HT1080 (cell line): ENCODE measurements at regions not wholly inside any gene's neighbourhood (a gene's known extent, or its start where the extent isn't known, plus 50 kb on each side); places are given as distances from the start of the nearest gene placed in this dataset.

Source experiments
- DNase-seq: peaks from one replicate; pipeline ENCODE4 v3.0.0-alpha.2; 2015; ENCODE audit warnings: low read depth

DNA sequence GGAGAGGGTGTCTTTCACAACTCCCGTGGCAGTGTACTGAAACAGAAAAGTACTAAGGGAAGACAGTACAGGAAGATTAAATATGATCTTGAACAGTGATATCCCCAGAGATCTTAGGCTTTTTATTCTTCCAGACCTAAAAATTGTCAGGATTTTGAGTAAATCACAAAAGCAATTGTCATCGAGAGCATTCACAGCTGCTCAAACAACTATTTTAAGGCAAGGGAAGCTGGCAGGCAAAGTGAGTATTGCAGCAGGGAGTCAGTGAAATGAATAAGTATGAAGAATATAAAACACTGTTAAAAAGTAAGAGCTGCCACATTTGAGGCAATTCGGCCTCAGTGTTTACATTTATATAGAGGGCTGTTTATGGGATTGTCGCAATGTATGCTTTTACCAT, 479.0 kb downstream of the CAAP1 start:
- no peak for DNase-seq

DNA sequence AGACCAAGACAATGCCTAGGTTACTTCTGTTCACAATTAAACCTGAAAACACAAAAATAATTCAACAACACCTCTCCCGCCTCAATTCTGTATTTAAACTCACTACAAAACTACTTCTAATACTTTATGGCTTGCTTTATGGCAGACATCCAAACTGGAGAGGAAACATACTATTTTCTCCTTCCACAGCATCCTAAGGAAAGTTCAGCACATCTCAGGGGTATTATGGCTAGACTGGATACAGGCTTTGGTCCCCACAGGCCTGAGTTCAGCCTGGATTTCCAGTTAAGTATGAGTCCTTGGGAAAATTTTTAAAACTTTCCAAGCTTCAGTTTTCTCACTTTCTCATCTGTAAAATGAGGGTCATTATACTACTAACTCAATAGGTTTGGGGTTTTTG, 480.2 kb downstream of the CAAP1 start:
- no peak for DNase-seq

DNA sequence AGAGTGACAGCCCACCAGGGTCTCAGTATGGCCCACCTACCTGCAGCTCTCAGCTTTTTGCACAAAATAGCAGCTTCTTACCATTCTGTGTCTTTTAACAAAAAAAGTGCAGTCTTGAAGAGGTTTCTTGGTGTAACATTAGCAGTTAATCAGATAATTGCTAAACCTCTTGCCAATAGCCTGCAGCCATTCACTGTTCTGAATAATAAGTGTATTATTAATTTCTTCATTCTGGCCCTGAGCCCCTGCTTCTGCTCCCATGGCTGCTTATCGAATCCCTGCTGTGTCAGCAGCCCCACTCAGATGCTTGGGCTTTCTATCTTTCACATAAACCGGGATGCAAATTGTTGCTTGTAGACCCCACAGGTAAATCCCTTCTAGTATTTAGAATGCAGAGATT, 485.9 kb downstream of the CAAP1 start:
- no peak for DNase-seq

DNA sequence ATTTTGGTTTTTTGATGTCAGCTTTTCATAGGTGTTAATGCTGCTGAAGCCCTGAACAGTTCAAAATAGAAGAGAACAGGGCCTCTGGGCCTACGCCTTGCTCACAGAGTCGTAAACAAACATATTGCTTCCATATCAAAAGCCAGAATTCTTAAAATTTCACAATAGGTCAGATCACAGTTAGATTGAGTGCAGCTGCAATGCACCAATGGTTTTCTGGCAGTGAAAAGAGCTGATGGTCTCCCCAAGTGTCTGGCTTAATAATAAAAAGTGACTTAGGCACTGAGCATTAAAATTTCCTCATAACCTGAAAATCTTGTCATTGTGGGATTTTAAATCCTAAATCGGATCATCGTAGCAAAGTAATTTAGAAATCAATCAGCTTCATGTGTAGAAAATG, 493.0 kb downstream of the CAAP1 start:
- DNase-seq: no peak

DNA sequence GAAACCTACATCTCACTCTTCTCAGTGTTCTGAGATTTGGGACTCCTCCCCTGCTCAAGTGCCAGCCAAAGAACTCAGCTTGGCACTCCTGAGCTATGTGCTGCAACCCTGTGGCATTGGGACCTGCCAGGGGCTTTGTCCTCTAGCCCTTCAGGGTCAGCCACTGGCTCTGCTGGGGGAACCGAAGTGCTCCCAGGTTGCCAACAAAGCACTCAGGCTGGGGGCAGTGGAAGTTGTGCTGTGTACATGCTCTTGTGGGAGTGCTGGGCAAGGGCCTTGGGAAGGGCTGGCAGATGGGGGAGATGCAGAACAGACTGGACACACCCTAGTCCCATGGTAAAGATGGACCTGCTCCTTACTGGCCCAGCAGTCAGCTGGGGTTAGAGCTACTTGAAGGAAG, 498.6 kb downstream of the CAAP1 start:
- no peak for DNase-seq

DNA sequence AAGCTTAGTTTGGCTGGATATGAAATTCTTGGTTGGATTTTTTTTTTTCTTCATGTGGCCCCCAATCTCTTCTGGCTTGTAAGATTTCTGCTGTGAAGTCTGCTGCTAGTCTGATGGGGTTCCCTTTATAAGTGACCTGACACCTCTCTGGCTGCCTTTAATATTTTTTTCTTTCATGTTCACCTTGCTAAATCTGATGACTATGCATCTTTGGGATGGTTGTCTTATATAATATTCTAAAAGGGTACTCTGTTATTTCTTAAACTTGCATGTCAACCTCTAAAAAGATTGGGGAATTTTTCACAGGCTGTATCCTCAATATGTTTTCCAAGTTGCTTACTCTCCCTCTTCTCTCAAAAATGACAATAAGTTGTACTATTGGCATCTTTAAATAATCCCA, 500.0 kb downstream of the CAAP1 start:
- no peak for DNase-seq

DNA sequence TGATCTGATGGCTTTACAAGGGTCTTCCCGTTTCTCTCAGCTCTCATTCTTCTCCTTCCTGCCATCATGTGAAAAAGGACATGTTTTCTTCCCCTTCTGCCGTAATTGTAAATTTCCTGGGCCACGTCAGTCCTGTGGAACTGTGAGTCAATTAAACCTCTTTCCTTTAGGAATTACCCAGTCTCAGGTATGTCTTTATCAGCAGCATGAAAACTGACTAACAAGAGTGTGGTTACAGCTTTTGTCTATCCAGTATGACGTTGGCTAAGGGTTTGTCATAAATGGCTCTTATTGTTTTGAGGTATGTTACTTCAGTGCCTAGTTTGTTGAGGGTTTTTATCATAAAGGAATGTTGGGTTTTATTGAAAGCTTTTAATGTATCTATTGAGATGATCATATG, 501.6 kb downstream of the CAAP1 start:
- DNase-seq: peak; percentile 77

DNA sequence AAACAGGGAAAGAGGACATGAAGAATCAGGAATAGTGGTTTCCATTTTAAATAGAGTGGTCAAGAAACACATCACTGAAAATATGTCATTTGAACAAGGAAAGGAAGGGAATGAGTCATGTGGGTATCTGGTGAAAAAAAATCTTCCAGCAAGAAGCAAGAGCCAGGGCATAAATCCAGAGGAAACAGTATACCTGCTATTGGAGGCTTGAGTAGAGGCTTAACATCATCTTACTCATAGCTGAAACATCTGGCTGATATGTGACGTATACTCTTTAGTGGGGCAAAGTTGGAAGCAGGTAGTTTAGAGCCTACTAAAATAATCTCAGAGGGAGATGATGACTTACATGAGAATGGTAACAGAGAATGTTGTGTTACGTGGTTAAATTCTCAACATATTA, 517.2 kb downstream of the CAAP1 start:
- DNase-seq: peak; percentile 90

DNA sequence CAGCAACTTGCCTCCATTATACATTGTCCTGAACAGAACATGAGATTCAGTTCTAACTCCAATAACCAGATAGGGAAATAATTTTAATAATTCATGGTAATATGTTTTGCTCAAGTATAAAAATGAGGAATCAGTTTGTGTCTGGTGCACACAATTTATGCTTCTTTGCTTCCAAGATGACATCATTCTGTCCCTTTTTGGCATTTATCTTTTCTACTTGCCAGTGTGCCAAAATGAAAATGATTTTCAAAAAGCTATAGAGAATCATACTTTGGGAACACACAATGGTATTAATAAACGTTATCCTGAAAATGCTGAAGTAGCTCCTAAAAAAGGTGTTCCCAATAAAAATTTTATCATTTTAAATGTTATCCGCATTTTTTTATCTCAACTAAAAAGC, 519.0 kb downstream of the CAAP1 start:
- DNase-seq: no peak

DNA sequence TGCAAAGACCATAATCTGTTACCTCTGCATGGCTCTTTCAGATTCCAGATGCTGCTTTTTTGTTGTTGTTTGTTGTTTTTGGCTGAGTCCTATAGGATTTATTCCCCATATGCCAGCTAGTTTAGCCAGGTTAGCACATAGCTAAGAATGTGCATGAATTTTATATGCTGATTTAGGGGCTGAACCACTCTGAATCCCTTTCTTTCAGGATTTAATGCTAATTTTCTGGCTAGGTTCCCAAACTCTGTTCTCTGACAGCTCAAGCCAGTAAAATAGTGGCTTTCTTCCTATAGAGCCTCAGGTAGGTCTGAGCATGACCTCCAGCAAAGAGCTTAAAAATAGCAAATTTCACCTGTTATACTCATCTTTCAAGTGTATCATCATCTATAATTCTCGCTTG, 521.4 kb downstream of the CAAP1 start:
- no peak for DNase-seq

DNA sequence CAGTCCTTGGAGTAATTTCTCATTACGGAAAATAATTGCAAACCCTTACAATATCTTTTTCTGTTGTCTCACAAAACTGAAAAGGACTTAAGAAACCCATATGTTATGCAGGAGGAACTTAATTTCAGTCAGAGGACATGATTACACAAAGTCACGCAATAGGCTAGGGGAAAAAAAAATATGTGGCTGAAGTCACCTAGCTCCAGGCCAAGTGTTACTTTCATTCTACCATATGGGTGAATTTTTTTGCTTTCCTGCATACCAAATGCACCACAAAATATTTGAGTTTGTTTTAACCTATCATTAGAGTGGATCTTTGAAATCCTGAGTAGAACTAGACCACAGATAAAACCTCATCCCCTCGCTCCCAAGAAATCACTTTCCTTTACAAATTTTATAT, 523.5 kb downstream of the CAAP1 start:
- DNase-seq: peak; percentile 4

DNA sequence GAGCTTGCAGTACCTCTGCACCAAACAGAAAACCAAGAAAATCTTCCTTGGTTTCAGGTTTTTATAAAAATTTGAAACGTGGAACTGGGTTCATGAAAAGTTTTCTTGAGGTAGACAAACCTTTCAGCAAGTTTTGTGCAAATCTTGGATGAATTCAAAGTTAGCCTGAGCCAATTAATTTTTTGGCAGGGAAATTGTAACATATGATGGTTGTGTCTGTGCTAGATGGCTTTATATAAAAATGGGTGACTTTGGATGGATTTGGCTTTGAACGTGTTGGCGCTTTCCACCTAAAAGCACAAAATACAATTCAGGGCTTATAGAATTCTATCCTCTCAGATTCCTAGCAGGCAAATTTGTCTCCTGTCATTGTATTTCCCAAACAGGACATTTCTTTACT, 524.4 kb downstream of the CAAP1 start:
- no peak for DNase-seq

DNA sequence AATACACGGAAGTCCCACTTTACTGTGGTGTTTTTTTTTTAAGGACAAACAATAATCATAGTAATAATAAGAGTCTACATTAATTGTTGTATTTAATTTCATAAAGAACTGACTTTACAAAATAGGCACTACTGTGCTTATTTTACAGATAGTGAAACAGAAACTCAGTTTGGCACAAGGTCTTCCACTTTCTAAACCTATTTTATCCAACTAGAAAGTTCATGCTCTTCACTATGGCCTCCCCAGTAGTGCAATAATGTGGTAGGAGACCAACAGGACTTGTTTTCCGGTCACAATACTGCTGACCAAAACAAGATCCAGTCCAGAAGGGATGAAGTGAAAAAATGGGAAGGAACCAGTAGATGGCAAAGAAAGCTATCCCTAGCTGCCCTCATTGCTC, 531.6 kb downstream of the CAAP1 start:
- DNase-seq: no peak

DNA sequence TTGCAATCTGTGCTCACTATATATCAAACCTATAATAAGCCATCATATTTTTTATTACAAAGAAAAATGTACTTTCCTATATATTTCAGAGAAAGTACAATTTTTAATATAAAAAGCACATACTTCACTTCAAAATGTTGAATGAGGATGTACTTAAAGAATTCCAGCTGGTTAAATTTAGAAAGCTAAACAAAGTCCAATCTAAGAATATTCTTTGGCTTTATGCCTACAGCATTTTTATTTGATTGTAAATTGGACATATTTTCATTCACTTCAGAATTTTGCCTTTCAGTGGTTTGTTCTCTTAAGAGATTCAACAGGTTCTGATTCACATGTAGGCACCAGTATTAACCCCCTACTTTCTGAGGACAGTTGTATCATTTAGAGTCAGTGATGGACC, 533.8 kb downstream of the CAAP1 start:
- DNase-seq: no peak

DNA sequence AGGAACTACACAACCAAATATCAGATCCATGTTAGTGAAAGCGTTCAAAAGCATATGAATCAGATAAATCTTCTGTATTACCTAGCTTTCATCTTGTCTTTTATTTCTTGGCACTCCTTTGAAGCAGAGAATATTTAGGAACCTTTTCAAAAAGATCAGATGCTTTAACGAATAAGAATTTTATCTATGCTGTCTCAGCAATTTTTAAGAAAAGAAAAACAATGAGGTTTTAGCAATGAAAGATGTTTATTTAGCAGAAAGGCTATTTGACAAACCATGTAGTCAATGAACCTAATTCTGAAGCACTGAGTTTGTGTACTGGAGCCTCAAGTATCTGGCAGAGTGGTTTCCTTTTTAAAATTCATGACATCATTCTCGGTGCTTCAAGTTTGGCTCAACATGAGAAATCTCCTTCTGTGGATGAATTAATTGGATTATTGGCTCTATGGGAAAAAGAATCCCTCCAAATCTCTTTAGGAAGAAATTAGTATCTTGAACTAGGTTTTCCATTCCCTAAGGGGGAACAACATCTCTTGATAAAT, 534.7 kb downstream of the CAAP1 start:
- no peak for DNase-seq

DNA sequence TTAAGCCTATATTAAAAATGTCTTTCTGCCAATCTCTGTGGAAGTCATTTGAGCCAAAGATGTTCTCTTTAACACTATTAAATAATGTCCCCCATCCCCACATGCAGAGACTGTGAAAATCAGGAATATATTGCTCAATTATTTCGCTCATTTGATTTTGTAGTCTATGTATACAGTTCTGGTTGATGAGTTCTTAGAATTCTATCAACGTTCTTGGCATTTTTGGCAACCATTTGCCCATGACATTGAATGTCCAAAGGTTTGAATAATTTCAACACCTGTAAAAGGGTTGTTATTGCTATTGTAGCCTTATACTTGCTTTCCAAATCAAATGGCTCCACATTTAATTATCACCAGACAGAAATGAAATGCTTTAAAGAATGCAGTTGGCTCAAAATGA, 536.1 kb downstream of the CAAP1 start:
- DNase-seq: no peak

DNA sequence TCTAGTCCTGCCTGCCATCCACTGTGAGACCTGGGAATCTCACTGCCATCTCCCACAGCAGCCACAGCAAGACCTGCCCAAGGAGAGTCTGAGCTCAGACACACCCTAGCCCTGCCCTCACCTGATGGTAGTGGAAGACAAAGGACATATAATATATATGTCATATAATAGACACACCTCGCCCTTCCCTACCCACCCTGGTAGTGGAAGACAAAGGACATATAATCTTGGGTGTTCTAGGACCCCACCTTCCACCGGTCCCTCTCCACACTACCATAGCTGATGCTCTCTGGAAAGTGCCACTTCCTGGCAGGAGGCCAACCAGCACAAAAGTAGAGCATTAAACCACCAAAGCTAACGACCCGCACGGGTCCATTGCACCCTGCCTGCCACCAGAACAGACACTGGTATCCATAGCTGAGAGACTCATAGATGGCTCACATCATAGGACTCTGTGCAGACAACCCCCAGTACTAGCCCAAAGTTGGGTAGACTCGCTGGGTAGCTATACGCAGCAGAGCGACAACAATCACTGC, 545.6 kb downstream of the CAAP1 start:
- DNase-seq: no peak

DNA sequence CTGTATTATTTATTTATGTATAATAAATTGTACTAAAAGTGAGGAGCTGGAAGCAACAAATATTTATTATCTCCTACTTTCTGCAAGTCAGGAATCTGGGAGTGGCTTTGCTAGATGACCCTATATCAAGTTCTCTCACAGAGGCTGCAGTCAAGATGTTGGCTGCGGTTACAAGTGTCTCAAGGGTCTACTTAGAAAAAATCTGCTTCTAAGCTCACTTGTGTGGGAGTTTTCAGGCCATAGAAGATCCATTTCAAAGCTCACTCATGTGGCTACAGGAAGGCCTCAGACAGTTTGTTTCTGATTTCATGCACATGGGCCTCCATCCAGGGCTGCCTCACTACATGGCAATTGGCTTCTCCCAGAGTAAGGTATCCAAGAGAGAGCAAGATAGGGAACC, 551.1 kb downstream of the CAAP1 start:
- DNase-seq: no peak

DNA sequence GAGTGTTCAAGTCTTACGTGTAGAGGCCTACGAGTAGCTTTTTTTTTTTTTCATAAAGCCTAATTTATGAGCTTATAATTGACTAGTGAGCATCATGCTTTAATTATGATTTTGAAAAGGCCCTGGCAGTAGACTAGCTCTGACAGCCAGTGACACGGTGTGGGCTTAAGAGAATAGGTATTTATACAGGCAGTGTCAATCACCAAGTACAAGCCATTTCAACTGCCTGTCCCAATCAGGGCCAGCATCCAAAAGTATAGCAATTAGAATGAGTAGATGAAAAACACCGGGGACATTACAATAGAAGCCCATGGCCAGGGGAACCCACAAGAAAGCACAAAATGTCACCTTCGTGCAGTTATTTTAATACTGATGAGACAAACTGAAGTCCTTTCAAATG, 552.8 kb downstream of the CAAP1 start:
- no peak for DNase-seq

DNA sequence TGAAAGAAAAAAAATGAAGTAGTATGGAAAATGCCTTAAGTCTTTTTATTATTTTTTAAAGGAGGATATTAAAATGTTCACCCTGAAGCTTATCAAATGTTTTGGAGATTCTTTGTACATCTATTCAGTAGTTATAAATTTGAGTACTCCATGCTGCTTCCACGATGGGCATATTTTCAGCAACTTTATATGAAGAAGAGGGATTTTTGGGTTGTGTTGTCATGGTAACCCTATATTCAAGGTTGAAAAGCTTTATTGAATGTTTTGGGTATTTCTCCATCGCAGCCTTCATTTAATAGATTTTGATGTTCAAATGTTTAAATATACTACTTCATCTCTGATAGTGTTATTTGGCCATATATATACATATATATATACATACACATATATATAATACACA, 557.5 kb downstream of the CAAP1 start:
- no peak for DNase-seq

DNA sequence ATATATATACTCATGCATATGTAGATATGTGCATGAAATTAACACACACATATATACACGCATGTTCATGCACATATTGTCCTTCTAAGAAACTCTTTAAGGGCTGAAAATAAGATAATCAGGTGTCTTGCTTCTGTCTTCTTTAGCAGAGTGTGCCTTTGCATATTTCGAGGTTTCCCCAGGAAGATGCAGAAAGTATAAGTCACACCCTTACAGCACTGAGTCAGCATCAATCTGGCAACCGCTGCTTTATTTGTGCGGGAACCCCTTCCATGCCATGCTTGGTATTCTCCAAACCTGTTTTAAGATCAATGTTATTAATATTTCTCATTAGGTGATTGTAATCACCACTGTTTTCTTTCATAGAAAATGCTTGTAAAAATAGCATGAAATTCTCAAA, 557.9 kb downstream of the CAAP1 start:
- DNase-seq: peak; percentile 26

DNA sequence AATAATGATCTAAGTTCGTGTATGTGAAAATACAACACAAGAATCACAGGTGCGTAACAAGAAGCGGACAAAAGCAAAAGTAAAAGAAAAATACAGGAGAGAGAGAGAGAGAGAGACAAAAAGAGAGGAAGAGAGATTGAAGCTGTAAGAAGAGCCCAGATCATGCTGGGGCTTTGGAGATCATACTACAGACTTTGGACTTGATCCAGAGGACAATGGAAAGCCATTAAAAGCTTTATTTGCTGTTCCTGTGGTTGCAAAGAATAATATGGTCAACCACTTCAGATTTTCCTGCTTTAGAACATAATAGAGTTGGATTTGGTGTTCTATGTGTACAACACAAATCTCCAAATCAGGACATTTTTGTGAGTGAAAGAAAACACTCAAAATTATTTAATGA, 561.4 kb downstream of the CAAP1 start:
- no peak for DNase-seq

DNA sequence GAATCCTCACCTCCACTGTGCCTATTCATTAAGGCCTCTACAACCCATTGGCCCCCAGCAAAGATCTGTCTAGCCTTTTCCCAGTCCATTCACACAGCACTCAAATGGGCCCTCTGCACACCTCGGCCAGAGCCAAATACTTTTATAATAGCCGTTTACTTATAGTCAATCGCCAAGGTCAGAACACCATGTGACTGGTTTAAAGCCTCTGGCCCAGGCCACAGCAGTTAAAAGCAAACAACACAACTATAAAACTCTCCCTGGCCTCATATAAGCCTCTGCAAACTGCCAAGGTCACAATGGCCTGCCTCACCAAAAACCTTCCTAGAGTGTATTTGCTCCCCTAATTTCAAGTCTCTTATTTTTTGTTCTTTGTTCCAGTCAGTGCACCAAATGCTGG, 562.6 kb downstream of the CAAP1 start:
- DNase-seq: no peak

DNA sequence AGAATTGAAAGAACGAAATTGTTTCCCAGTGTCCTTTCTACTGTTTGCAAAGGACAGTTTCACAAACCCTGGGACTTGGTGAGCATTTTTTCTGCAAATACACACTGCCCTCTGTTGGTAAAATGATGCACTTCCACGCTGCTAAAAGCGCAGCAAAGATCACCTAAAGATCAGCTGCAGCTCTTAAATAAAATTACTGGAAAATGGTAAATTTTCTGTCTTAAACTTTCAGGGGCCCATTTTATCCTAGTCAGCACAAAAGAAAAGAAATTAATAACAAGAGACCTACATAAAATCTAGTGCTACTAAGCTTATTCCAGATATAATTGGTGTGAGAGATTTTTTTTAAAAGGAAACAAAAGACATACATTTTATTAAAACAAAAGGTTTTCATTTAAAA, 566.0 kb downstream of the CAAP1 start:
- DNase-seq: peak; percentile 71
